ENCODE measurements at regions not wholly inside any gene's neighbourhood (a gene's known extent, or its start where the extent isn't known, plus 50 kb on each side); places are given as distances from the start of the nearest gene placed in this dataset.
"Not testable (repeated sequence)": the region's sequence is repeated elsewhere in the genome, so short reads cannot be mapped to it uniquely, and the experiment has no call there.

DNA sequence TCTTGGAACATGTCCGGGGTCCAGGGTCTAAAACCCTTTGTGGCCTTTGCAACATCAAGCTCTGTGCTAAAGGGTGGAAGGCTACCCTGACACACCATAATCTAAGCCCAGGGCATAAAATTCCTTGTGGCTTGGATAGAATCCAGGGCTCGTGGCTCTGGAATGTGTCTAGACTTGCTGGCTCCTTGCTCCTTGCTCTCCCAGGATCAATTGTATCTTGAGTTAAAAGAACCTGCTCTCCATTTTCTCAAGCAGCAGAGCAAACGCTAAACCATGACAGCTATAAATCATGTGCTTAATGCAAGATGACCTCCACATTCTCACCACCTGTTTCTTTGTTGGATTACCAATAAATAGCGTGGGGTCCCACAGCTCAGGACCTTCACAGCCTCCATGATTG lies 1140.9 kb upstream of the TMPRSS15 start:
- not testable (repeated sequence) for H4K8ac ChIP-seq (ENCODE audit: low read depth, low read length); H3K23ac ChIP-seq (ENCODE audit: low read length); H3K4ac ChIP-seq (ENCODE audit: low read depth, low read length); DNase-seq; H2BK120ac ChIP-seq (ENCODE audit: insufficient read depth, low read length, poor library complexity); H2BK12ac ChIP-seq (ENCODE audit: low read length); H3K4me2 ChIP-seq (ENCODE audit: low read length); H3K14ac ChIP-seq (ENCODE audit: low read length); H3K79me1 ChIP-seq (ENCODE audit: low read length); H4K12ac ChIP-seq (ENCODE audit: low read depth, low read length); H3K36me3 ChIP-seq (ENCODE audit: control insufficient read depth in 1 of 2, insufficient read depth in 2 of 2, low read length in 2 of 2); H2AK5ac ChIP-seq (ENCODE audit: low read length); H3K9ac ChIP-seq (ENCODE audit: low read length); H3K9me3 ChIP-seq (ENCODE audit: insufficient read depth, low read depth, low read length); H2AFZ ChIP-seq (ENCODE audit: insufficient read depth, low read length, poor library complexity); H3K4me3 ChIP-seq (ENCODE audit: low read depth, low read length); H3K79me2 ChIP-seq (ENCODE audit: control insufficient read depth, insufficient read depth, low read length, poor library complexity); H3K4me1 ChIP-seq (ENCODE audit: control insufficient read depth in 1 of 2, insufficient read depth in 2 of 2, low read length in 2 of 2); H3K27me3 ChIP-seq (ENCODE audit: insufficient read depth, low read length); H2BK5ac ChIP-seq (ENCODE audit: low read depth, low read length, poor library complexity); H3K18ac ChIP-seq (ENCODE audit: low read length)
- Histone ChIP-seq H3K27ac (ENCODE audit: low read depth, low read length) (peak overlapping the region; percentile 46), H4K91ac (ENCODE audit: low read depth, low read length) (peak overlapping the region; percentile 62)
- no CpG with 5 or more reads among the region's 4 CpGs for WGBS (ENCODE audit: extremely low coverage, insufficient coverage, insufficient read length)

DNA sequence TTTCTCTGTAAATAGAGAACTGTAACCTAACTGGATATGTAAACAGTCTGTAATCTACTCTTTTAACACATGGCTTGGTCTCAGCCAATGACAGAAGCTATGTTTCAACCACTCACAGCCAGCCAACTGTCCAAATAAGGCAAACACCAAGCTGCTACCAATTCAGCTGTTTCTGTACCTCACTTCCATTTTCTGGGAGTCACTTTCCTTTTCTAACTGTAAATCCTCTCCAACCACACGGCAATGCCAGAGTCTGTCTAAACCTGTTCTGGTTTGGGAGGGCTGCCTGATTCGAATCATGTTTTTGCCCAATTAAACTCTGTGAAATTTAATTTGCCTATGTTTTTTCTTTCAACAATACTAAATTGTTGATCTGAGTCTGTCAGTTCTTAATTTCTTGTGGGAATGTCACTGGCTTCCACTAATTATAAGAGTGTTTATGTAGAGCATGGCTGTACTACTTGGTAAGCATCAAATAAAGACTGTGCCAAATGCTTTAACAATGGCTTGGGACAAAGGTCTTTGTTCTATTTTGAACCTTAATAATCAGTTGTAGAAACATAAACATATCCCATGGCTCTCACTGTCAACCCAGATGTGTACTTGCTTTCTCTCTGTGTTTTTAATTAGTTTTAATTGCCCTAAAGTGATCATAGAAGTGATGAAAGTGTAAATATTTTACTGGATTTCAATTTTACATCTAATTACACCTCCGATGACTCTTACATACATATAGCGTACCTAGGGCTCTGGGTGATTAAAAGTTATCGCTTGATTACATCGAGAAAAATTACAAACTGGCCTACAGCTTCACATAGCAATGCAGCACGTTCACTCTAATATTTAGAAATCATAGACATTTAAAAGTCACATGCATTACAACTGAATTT lies 1144.6 kb upstream of the TMPRSS15 start:
- H3K23ac ChIP-seq (ENCODE audit: low read length) = no peak overlapping the region
- no peak overlapping the region for H3K27ac ChIP-seq (ENCODE audit: low read depth, low read length)

DNA sequence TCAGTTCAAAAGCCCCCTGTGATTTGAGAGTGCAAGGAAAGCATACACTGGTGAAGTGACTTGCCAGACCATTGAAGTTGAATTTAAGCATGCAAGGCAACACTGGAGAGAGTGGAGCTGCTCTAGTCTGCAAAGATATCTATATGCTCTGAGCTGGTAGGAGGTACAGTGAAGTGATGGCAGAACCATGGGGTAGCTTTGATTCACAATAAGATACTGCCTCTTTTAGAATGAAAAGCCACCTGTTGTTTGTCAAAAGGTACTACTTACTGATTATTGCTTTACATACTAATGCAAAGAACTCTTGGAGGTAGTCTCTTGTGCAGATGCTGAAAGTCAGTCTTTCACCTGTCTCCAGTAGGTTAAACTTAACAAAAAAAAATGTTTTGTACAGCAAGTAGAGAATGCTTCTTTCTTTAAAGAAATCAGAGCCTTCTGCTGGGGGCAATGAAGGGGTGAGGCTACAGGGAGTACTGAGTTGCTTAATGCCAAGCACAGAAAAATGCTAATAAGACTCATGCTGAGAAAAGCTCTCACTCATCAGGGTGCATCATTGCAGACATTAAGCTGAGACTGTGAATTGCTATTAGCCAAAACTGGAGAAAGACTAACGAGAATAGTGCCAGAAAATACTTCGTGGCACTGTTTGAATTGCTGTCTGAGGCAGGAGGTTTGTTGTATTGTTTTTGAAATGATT lies 1150.5 kb upstream of the TMPRSS15 start:
- H3K4me3 ChIP-seq (ENCODE audit: low read depth, low read length) = no peak overlapping the region

More for the DNA sequence above, 1144.6 kb upstream of the TMPRSS15 start:
- no peak overlapping the region for H3K14ac ChIP-seq (ENCODE audit: low read length)
- H3K27me3 ChIP-seq (ENCODE audit: insufficient read depth, low read length) = no peaks in the 10 kb centered on the region
- H2AFZ ChIP-seq (ENCODE audit: insufficient read depth, low read length, poor library complexity) = no peak overlapping the region
- no peak overlapping the region for H2BK12ac ChIP-seq (ENCODE audit: low read length)
- no CpG with 5 or more reads among the region's 7 CpGs for WGBS (ENCODE audit: extremely low coverage, insufficient coverage, insufficient read length)
- no peak overlapping the region for H2BK120ac ChIP-seq (ENCODE audit: insufficient read depth, low read length, poor library complexity)
- H3K4me1 ChIP-seq (ENCODE audit: control insufficient read depth in 1 of 2, insufficient read depth in 2 of 2, low read length in 2 of 2) = peaks cover 0 to 2% of the 10 kb centered on the region in 2 experiments
- H3K4me2 ChIP-seq (ENCODE audit: low read length) = no peak overlapping the region
- H3K36me3 ChIP-seq (ENCODE audit: control insufficient read depth in 1 of 2, insufficient read depth in 2 of 2, low read length in 2 of 2) = no peaks in the 10 kb centered on the region
- H3K18ac ChIP-seq (ENCODE audit: low read length) = no peak overlapping the region
- H3K79me1 ChIP-seq (ENCODE audit: low read length) = peaks cover 2% of the 10 kb centered on the region
- peaks cover 3% of the 10 kb centered on the region for H3K9me3 ChIP-seq (ENCODE audit: insufficient read depth, low read depth, low read length)
- no peak overlapping the region for H2BK5ac ChIP-seq (ENCODE audit: low read depth, low read length, poor library complexity)
- no peak overlapping the region for H4K12ac ChIP-seq (ENCODE audit: low read depth, low read length)
- H3K79me2 ChIP-seq (ENCODE audit: control insufficient read depth, insufficient read depth, low read length, poor library complexity) = no peaks in the 10 kb centered on the region
- no peak for DNase-seq
- no peak overlapping the region for H4K8ac ChIP-seq (ENCODE audit: low read depth, low read length)
- no peak overlapping the region for H3K9ac ChIP-seq (ENCODE audit: low read length)
- H3K4me3 ChIP-seq (ENCODE audit: low read depth, low read length) = no peak overlapping the region
- no peak overlapping the region for H2AK5ac ChIP-seq (ENCODE audit: low read length)
- H4K91ac ChIP-seq (ENCODE audit: low read depth, low read length) = no peak overlapping the region
- H3K4ac ChIP-seq (ENCODE audit: low read depth, low read length) = no peak overlapping the region

DNA sequence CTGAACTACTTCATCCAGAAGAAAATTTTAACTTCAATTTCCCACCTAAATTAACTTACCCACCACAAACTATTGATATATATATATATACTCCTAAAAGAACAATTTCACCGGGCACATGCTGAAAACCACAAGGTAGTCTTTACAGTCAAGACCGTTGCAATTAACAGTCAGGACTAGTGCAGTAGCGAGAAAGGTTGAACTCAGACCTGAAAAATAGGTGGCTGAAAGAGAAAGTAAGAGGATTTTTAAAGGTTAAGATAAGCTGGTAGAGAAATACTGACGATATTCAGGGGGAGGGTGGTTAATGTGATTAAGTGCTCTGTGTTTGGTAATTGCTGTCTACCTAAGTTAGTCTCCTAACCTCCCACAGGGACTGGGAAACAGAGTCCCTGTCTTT lies 1153.5 kb upstream of the TMPRSS15 start:
- Histone ChIP-seq H3K14ac (ENCODE audit: low read length) (no peak overlapping the region), H3K18ac (ENCODE audit: low read length) (no peak overlapping the region), H4K12ac (ENCODE audit: low read depth, low read length) (no peak overlapping the region), H3K9me3 (ENCODE audit: insufficient read depth, low read depth, low read length) (no peaks in the 10 kb centered on the region), H3K79me2 (ENCODE audit: control insufficient read depth, insufficient read depth, low read length, poor library complexity) (no peaks in the 10 kb centered on the region), H3K4me3 (ENCODE audit: low read depth, low read length) (no peak overlapping the region), H3K9ac (ENCODE audit: low read length) (no peak overlapping the region), H2AK5ac (ENCODE audit: low read length) (no peak overlapping the region), H2BK120ac (ENCODE audit: insufficient read depth, low read length, poor library complexity) (no peak overlapping the region), H4K91ac (ENCODE audit: low read depth, low read length) (no peak overlapping the region), H3K27me3 (ENCODE audit: insufficient read depth, low read length) (no peaks in the 10 kb centered on the region), H3K4me1 (ENCODE audit: control insufficient read depth in 1 of 2, insufficient read depth in 2 of 2, low read length in 2 of 2) (no peaks in the 10 kb centered on the region), H3K4ac (ENCODE audit: low read depth, low read length) (no peak overlapping the region), H2BK5ac (ENCODE audit: low read depth, low read length, poor library complexity) (no peak overlapping the region), H3K36me3 (ENCODE audit: control insufficient read depth in 1 of 2, insufficient read depth in 2 of 2, low read length in 2 of 2) (no peaks in the 10 kb centered on the region), H2BK12ac (ENCODE audit: low read length) (no peak overlapping the region), H4K8ac (ENCODE audit: low read depth, low read length) (no peak overlapping the region), H3K27ac (ENCODE audit: low read depth, low read length) (no peak overlapping the region), H3K79me1 (ENCODE audit: low read length) (no peaks in the 10 kb centered on the region), H2AFZ (ENCODE audit: insufficient read depth, low read length, poor library complexity) (no peak overlapping the region), H3K4me2 (ENCODE audit: low read length) (no peak overlapping the region), H3K23ac (ENCODE audit: low read length) (no peak overlapping the region)
- no CpG with 5 or more reads among the region's 4 CpGs for WGBS (ENCODE audit: extremely low coverage, insufficient coverage, insufficient read length)
- DNase-seq = no peak

More for the DNA sequence above, 1150.5 kb upstream of the TMPRSS15 start:
- Histone ChIP-seq H2BK5ac (ENCODE audit: low read depth, low read length, poor library complexity) (no peak overlapping the region), H3K27me3 (ENCODE audit: insufficient read depth, low read length) (no peaks in the 10 kb centered on the region), H3K27ac (ENCODE audit: low read depth, low read length) (no peak overlapping the region), H3K9ac (ENCODE audit: low read length) (no peak overlapping the region), H3K79me2 (ENCODE audit: control insufficient read depth, insufficient read depth, low read length, poor library complexity) (no peaks in the 10 kb centered on the region), H3K18ac (ENCODE audit: low read length) (no peak overlapping the region), H3K4me2 (ENCODE audit: low read length) (no peak overlapping the region), H4K91ac (ENCODE audit: low read depth, low read length) (no peak overlapping the region), H4K8ac (ENCODE audit: low read depth, low read length) (no peak overlapping the region), H2AFZ (ENCODE audit: insufficient read depth, low read length, poor library complexity) (no peak overlapping the region), H3K23ac (ENCODE audit: low read length) (no peak overlapping the region), H2BK120ac (ENCODE audit: insufficient read depth, low read length, poor library complexity) (no peak overlapping the region), H3K79me1 (ENCODE audit: low read length) (no peaks in the 10 kb centered on the region), H3K4ac (ENCODE audit: low read depth, low read length) (no peak overlapping the region), H3K36me3 (ENCODE audit: control insufficient read depth in 1 of 2, insufficient read depth in 2 of 2, low read length in 2 of 2) (no peaks in the 10 kb centered on the region), H4K12ac (ENCODE audit: low read depth, low read length) (no peak overlapping the region), H2BK12ac (ENCODE audit: low read length) (no peak overlapping the region), H3K14ac (ENCODE audit: low read length) (no peak overlapping the region), H3K4me1 (ENCODE audit: control insufficient read depth in 1 of 2, insufficient read depth in 2 of 2, low read length in 2 of 2) (no peaks in the 10 kb centered on the region), H3K9me3 (ENCODE audit: insufficient read depth, low read depth, low read length) (no peaks in the 10 kb centered on the region), H2AK5ac (ENCODE audit: low read length) (no peak overlapping the region)
- no CpG with 5 or more reads among the region's 2 CpGs for WGBS (ENCODE audit: extremely low coverage, insufficient coverage, insufficient read length)
- DNase-seq = no peak
